ENCODE measurements at regions not wholly inside any gene's neighbourhood (a gene's known extent, or its start where the extent isn't known, plus 50 kb on each side); places are given as distances from the start of the nearest gene placed in this dataset.

DNA sequence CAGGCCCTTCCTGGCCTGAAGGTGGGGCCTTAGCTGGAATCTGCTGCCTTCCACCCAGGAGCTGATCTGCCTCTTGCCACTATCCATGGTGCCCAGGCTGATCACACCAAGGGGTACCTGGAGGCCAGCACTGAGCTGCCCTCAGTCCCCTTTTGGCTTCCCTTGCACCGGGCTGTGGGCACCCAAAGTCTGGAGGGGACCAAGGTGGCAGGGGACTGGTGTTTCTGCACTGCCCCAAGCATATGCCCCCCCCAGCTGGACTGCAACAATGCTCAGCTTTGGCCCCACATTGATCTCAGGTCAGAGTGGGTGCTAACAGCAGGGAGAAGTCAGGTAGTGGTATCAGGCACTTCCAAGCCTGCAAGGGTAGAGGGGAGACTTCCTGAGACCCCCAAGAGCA is 902.6 kb upstream of the EPHA6 start (continued):
- TF ChIP-seq, protein P1, sequence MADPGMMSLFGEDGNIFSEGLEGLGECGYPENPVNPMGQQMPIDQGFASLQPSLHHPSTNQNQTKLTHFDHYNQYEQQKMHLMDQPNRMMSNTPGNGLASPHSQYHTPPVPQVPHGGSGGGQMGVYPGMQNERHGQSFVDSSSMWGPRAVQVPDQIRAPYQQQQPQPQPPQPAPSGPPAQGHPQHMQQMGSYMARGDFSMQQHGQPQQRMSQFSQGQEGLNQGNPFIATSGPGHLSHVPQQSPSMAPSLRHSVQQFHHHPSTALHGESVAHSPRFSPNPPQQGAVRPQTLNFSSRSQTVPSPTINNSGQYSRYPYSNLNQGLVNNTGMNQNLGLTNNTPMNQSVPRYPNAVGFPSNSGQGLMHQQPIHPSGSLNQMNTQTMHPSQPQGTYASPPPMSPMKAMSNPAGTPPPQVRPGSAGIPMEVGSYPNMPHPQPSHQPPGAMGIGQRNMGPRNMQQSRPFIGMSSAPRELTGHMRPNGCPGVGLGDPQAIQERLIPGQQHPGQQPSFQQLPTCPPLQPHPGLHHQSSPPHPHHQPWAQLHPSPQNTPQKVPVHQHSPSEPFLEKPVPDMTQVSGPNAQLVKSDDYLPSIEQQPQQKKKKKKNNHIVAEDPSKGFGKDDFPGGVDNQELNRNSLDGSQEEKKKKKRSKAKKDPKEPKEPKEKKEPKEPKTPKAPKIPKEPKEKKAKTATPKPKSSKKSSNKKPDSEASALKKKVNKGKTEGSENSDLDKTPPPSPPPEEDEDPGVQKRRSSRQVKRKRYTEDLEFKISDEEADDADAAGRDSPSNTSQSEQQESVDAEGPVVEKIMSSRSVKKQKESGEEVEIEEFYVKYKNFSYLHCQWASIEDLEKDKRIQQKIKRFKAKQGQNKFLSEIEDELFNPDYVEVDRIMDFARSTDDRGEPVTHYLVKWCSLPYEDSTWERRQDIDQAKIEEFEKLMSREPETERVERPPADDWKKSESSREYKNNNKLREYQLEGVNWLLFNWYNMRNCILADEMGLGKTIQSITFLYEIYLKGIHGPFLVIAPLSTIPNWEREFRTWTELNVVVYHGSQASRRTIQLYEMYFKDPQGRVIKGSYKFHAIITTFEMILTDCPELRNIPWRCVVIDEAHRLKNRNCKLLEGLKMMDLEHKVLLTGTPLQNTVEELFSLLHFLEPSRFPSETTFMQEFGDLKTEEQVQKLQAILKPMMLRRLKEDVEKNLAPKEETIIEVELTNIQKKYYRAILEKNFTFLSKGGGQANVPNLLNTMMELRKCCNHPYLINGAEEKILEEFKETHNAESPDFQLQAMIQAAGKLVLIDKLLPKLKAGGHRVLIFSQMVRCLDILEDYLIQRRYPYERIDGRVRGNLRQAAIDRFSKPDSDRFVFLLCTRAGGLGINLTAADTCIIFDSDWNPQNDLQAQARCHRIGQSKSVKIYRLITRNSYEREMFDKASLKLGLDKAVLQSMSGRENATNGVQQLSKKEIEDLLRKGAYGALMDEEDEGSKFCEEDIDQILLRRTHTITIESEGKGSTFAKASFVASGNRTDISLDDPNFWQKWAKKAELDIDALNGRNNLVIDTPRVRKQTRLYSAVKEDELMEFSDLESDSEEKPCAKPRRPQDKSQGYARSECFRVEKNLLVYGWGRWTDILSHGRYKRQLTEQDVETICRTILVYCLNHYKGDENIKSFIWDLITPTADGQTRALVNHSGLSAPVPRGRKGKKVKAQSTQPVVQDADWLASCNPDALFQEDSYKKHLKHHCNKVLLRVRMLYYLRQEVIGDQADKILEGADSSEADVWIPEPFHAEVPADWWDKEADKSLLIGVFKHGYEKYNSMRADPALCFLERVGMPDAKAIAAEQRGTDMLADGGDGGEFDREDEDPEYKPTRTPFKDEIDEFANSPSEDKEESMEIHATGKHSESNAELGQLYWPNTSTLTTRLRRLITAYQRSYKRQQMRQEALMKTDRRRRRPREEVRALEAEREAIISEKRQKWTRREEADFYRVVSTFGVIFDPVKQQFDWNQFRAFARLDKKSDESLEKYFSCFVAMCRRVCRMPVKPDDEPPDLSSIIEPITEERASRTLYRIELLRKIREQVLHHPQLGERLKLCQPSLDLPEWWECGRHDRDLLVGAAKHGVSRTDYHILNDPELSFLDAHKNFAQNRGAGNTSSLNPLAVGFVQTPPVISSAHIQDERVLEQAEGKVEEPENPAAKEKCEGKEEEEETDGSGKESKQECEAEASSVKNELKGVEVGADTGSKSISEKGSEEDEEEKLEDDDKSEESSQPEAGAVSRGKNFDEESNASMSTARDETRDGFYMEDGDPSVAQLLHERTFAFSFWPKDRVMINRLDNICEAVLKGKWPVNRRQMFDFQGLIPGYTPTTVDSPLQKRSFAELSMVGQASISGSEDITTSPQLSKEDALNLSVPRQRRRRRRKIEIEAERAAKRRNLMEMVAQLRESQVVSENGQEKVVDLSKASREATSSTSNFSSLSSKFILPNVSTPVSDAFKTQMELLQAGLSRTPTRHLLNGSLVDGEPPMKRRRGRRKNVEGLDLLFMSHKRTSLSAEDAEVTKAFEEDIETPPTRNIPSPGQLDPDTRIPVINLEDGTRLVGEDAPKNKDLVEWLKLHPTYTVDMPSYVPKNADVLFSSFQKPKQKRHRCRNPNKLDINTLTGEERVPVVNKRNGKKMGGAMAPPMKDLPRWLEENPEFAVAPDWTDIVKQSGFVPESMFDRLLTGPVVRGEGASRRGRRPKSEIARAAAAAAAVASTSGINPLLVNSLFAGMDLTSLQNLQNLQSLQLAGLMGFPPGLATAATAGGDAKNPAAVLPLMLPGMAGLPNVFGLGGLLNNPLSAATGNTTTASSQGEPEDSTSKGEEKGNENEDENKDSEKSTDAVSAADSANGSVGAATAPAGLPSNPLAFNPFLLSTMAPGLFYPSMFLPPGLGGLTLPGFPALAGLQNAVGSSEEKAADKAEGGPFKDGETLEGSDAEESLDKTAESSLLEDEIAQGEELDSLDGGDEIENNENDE (IDR thresholded peaks at IDR 0.05; ENCODE audit: insufficient replicate concordance, low read length) = no peak
- TF ChIP-seq KDM5A (IDR thresholded peaks at IDR 0.05; ENCODE audit: low read length) (no peak), RXRA (IDR thresholded peaks at IDR 0.05; ENCODE audit: insufficient read depth, low read depth, low read length) (no peak), NRF1 (IDR thresholded peaks at IDR 0.05; ENCODE audit: low read depth, low read length) (no peak), TAF1 (IDR thresholded peaks at IDR 0.05; ENCODE audit: low read depth, low read length) (no peak), HDAC2 (IDR thresholded peaks at IDR 0.05; ENCODE audit: borderline replicate concordance in 1 of 2, low read depth in 2 of 2, low read length in 2 of 2) (no peak), RNF2 (IDR thresholded peaks at IDR 0.05; ENCODE audit: borderline replicate concordance, low read depth, low read length, missing control alignments, poor library complexity, severe bottlenecking) (no peak)
- TF ChIP-seq, protein P2, sequence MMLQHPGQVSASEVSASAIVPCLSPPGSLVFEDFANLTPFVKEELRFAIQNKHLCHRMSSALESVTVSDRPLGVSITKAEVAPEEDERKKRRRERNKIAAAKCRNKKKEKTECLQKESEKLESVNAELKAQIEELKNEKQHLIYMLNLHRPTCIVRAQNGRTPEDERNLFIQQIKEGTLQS (IDR thresholded peaks at IDR 0.05; ENCODE audit: insufficient read depth, low read depth, low read length) = no peak
- TF ChIP-seq, protein P3, sequence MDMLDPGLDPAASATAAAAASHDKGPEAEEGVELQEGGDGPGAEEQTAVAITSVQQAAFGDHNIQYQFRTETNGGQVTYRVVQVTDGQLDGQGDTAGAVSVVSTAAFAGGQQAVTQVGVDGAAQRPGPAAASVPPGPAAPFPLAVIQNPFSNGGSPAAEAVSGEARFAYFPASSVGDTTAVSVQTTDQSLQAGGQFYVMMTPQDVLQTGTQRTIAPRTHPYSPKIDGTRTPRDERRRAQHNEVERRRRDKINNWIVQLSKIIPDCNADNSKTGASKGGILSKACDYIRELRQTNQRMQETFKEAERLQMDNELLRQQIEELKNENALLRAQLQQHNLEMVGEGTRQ (IDR thresholded peaks at IDR 0.05; ENCODE audit: low read length) = no peak

All from H1 (cell line).